ENCODE measurements at regions not wholly inside any gene's neighbourhood (a gene's known extent, or its start where the extent isn't known, plus 50 kb on each side); places are given as distances from the start of the nearest gene placed in this dataset.

- Histone ChIP-seq H3K27ac (ENCODE audit: low read length) (no peak overlapping the region), H3K79me2 (ENCODE audit: low read length) (no peaks in the 10 kb centered on the region), H3K9me3 (ENCODE audit: insufficient read depth, low read length) (no peaks in the 10 kb centered on the region), H4K20me1 (ENCODE audit: insufficient read depth, low read length) (no peaks in the 10 kb centered on the region), H3K9ac (ENCODE audit: low read length) (no peak overlapping the region), H3K4me1 (ENCODE audit: low read length) (no peaks in the 10 kb centered on the region), H3K27me3 (ENCODE audit: low read depth, low read length) (no peaks in the 10 kb centered on the region), H2AFZ (ENCODE audit: low read depth, low read length) (no peak overlapping the region), H3K4me2 (ENCODE audit: low read length) (no peak overlapping the region), H3K4me3 (ENCODE audit: low read length) (no peak overlapping the region), H3K36me3 (replicated peaks; ENCODE audit: low read depth, low read length) (no peaks in the 10 kb centered on the region)
- TF ChIP-seq CTCF (IDR thresholded peaks at IDR 0.05; ENCODE audit: low read depth, low read length) (no peak), EZH2phosphoT487 (IDR thresholded peaks at IDR 0.05; ENCODE audit: low read depth) (no peak)
These were observed 84.6 kb upstream of the MGMT start for GRCh38 chr10:129382401-129382800.

GRCh38 chr10:129383651-129384050, 83.4 kb upstream of the MGMT start:
- H3K9me3 ChIP-seq (ENCODE audit: insufficient read depth, low read length): no peaks in the 10 kb centered on the region
- H2AFZ ChIP-seq (ENCODE audit: low read depth, low read length): no peak overlapping the region
- H3K9ac ChIP-seq (ENCODE audit: low read length): no peak overlapping the region
- TF ChIP-seq EZH2phosphoT487 (IDR thresholded peaks at IDR 0.05; ENCODE audit: low read depth): no peak
- TF ChIP-seq CTCF (IDR thresholded peaks at IDR 0.05; ENCODE audit: low read depth, low read length): no peak
- H3K27me3 ChIP-seq (ENCODE audit: low read depth, low read length): no peaks in the 10 kb centered on the region
- H3K36me3 ChIP-seq (replicated peaks; ENCODE audit: low read depth, low read length): no peaks in the 10 kb centered on the region
- H3K79me2 ChIP-seq (ENCODE audit: low read length): no peaks in the 10 kb centered on the region
- no peaks in the 10 kb centered on the region for H3K4me1 ChIP-seq (ENCODE audit: low read length)
- no peaks in the 10 kb centered on the region for H4K20me1 ChIP-seq (ENCODE audit: insufficient read depth, low read length)
- no peak overlapping the region for H3K4me2 ChIP-seq (ENCODE audit: low read length)
- no peak overlapping the region for H3K4me3 ChIP-seq (ENCODE audit: low read length)
- no peak overlapping the region for H3K27ac ChIP-seq (ENCODE audit: low read length)

GRCh38 chr10:129385600-129385999, 81.4 kb upstream of the MGMT start:
- Histone ChIP-seq H3K36me3 (replicated peaks; ENCODE audit: low read depth, low read length) (no peaks in the 10 kb centered on the region), H3K4me3 (ENCODE audit: low read length) (no peak overlapping the region), H3K9ac (ENCODE audit: low read length) (no peak overlapping the region), H2AFZ (ENCODE audit: low read depth, low read length) (no peak overlapping the region), H3K27me3 (ENCODE audit: low read depth, low read length) (no peaks in the 10 kb centered on the region), H3K79me2 (ENCODE audit: low read length) (no peaks in the 10 kb centered on the region), H3K4me1 (ENCODE audit: low read length) (no peaks in the 10 kb centered on the region), H4K20me1 (ENCODE audit: insufficient read depth, low read length) (no peaks in the 10 kb centered on the region), H3K9me3 (ENCODE audit: insufficient read depth, low read length) (no peaks in the 10 kb centered on the region), H3K27ac (ENCODE audit: low read length) (no peak overlapping the region), H3K4me2 (ENCODE audit: low read length) (no peak overlapping the region)
- TF ChIP-seq CTCF (IDR thresholded peaks at IDR 0.05; ENCODE audit: low read depth, low read length) (no peak), EZH2phosphoT487 (IDR thresholded peaks at IDR 0.05; ENCODE audit: low read depth) (no peak)

GRCh38 chr10:129386415-129387257, 80.4 kb upstream of the MGMT start:
- H4K20me1 ChIP-seq (ENCODE audit: insufficient read depth, low read length): no peaks in the 10 kb centered on the region
- no peaks in the 10 kb centered on the region for H3K9me3 ChIP-seq (ENCODE audit: insufficient read depth, low read length)
- no peaks in the 10 kb centered on the region for H3K79me2 ChIP-seq (ENCODE audit: low read length)
- H3K27me3 ChIP-seq (ENCODE audit: low read depth, low read length): no peaks in the 10 kb centered on the region
- H2AFZ ChIP-seq (ENCODE audit: low read depth, low read length): no peak overlapping the region
- H3K4me2 ChIP-seq (ENCODE audit: low read length): no peak overlapping the region
- H3K4me1 ChIP-seq (ENCODE audit: low read length): no peaks in the 10 kb centered on the region
- TF ChIP-seq CTCF (IDR thresholded peaks at IDR 0.05; ENCODE audit: low read depth, low read length) (no peak), EZH2phosphoT487 (IDR thresholded peaks at IDR 0.05; ENCODE audit: low read depth) (no peak)
- H3K27ac ChIP-seq (ENCODE audit: low read length): no peak overlapping the region
- H3K4me3 ChIP-seq (ENCODE audit: low read length): no peak overlapping the region
- H3K36me3 ChIP-seq (replicated peaks; ENCODE audit: low read depth, low read length): no peaks in the 10 kb centered on the region
- no peak overlapping the region for H3K9ac ChIP-seq (ENCODE audit: low read length)

Data from OCI-LY3 (cell line).